ENCODE measurements at regions not wholly inside any gene's neighbourhood (a gene's known extent, or its start where the extent isn't known, plus 50 kb on each side); places are given as distances from the start of the nearest gene placed in this dataset.

DNA sequence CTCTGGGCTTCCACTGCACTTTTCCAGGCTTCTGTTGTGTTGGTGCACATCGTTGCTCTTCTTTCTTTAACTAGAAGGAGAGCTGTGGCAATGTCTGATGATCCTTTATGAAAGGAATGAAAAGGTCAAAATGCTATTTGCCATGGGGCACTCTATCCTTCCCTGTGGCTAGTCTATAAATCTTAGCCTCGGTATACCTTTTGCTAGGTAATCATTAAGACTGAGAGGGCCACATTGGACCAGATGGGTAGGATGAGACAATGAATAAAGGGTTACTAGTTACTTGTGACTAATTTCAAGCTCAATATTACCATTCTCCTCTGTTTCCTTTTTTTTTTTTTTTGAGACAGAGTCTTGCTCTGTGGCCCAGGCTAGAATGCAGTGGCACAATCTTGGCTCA is 89.4 kb upstream of the C1orf87 start:
- WGBS, result 87% methylated on average over 2 of the region's 2 CpGs
- Histone ChIP-seq H3K4me3 (ENCODE audit: low read depth in 1 of 3, low read length in 3 of 3) (no peak overlapping the region), H3K27ac (ENCODE audit: low read depth in 1 of 2, low read length in 2 of 2) (no peak overlapping the region), H3K36me3 (ENCODE audit: control insufficient read depth in 4 of 4, insufficient read depth in 3 of 4, low read depth in 1 of 4, low read length in 3 of 4) (no peaks in the 10 kb centered on the region), H3K9ac (ENCODE audit: low read depth in 1 of 2, low read length in 2 of 2) (no peak overlapping the region), H3K27me3 (ENCODE audit: control insufficient read depth in 4 of 4, insufficient read depth in 4 of 4, low read length in 3 of 4) (no peaks in the 10 kb centered on the region), H3K4me1 (ENCODE audit: control insufficient read depth in 4 of 4, insufficient read depth in 4 of 4, low read length in 3 of 4) (no peaks in the 10 kb centered on the region), H3K9me3 (ENCODE audit: control insufficient read depth in 4 of 4, low read length in 3 of 4) (no peaks in the 10 kb centered on the region)
- TF ChIP-seq SP1 (IDR thresholded peaks at IDR 0.05), result no peak
- no peak for DNase-seq (ENCODE audit: low spot score)

DNA sequence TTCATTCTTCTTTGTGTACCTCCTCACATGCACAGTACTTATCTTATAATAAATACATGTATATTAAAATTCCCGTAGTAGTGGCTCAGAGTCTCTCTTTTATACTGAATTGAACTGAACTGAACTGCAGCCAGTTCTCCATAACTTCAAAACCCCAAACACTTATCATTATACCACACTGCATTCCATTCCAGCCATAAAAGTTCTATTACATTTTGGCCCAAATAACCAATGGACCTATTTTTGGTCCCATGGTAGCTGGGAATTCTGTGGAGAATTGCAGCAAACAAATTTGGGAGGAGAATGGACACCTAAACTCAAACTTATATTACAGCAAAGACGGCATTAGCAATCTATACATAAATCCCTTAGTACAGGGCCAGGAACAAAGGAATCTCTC is 86.6 kb upstream of the C1orf87 start:
- DNase-seq (ENCODE audit: low spot score), result no peak
- no peaks in the 10 kb centered on the region for H3K9me3 ChIP-seq (ENCODE audit: control insufficient read depth in 4 of 4, low read length in 3 of 4)
- H3K4me3 ChIP-seq (ENCODE audit: low read depth in 1 of 3, low read length in 3 of 3), result no peak overlapping the region
- H3K27ac ChIP-seq (ENCODE audit: low read depth in 1 of 2, low read length in 2 of 2), result no peak overlapping the region
- H3K36me3 ChIP-seq (ENCODE audit: control insufficient read depth in 4 of 4, insufficient read depth in 3 of 4, low read depth in 1 of 4, low read length in 3 of 4), result no peaks in the 10 kb centered on the region
- WGBS, result 87% methylated on average over 2 of the region's 2 CpGs
- peaks cover 0 to 2% (median 0%) of the 10 kb centered on the region in 4 donors for H3K4me1 ChIP-seq (ENCODE audit: control insufficient read depth in 4 of 4, insufficient read depth in 4 of 4, low read length in 3 of 4)
- TF ChIP-seq GABPA (IDR thresholded peaks at IDR 0.05 in 1 of 2, conservative IDR thresholded peaks at IDR 0.05 in 1 of 2), result no peak
- TF ChIP-seq YY1 (IDR thresholded peaks at IDR 0.05), result no peak
- TF ChIP-seq, protein P1, sequence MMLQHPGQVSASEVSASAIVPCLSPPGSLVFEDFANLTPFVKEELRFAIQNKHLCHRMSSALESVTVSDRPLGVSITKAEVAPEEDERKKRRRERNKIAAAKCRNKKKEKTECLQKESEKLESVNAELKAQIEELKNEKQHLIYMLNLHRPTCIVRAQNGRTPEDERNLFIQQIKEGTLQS (IDR thresholded peaks at IDR 0.05), result no peak
- TF ChIP-seq RXRA (IDR thresholded peaks at IDR 0.05), result no peak
- no peak for TF ChIP-seq EGR1 (IDR thresholded peaks at IDR 0.05; ENCODE audit: low read depth in 2 of 2)
- TF ChIP-seq, protein P2, sequence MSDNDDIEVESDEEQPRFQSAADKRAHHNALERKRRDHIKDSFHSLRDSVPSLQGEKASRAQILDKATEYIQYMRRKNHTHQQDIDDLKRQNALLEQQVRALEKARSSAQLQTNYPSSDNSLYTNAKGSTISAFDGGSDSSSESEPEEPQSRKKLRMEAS (IDR thresholded peaks at IDR 0.05), result no peak
- TF ChIP-seq, protein P3, sequence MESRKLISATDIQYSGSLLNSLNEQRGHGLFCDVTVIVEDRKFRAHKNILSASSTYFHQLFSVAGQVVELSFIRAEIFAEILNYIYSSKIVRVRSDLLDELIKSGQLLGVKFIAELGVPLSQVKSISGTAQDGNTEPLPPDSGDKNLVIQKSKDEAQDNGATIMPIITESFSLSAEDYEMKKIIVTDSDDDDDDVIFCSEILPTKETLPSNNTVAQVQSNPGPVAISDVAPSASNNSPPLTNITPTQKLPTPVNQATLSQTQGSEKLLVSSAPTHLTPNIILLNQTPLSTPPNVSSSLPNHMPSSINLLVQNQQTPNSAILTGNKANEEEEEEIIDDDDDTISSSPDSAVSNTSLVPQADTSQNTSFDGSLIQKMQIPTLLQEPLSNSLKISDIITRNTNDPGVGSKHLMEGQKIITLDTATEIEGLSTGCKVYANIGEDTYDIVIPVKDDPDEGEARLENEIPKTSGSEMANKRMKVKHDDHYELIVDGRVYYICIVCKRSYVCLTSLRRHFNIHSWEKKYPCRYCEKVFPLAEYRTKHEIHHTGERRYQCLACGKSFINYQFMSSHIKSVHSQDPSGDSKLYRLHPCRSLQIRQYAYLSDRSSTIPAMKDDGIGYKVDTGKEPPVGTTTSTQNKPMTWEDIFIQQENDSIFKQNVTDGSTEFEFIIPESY (IDR thresholded peaks at IDR 0.05), result no peak
- TF ChIP-seq, protein P4, sequence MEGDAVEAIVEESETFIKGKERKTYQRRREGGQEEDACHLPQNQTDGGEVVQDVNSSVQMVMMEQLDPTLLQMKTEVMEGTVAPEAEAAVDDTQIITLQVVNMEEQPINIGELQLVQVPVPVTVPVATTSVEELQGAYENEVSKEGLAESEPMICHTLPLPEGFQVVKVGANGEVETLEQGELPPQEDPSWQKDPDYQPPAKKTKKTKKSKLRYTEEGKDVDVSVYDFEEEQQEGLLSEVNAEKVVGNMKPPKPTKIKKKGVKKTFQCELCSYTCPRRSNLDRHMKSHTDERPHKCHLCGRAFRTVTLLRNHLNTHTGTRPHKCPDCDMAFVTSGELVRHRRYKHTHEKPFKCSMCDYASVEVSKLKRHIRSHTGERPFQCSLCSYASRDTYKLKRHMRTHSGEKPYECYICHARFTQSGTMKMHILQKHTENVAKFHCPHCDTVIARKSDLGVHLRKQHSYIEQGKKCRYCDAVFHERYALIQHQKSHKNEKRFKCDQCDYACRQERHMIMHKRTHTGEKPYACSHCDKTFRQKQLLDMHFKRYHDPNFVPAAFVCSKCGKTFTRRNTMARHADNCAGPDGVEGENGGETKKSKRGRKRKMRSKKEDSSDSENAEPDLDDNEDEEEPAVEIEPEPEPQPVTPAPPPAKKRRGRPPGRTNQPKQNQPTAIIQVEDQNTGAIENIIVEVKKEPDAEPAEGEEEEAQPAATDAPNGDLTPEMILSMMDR (IDR thresholded peaks at IDR 0.05; ENCODE audit: low read depth, low read length, missing input control), result no peak
- no peak for TF ChIP-seq SP1 (IDR thresholded peaks at IDR 0.05)
- TF ChIP-seq HNF4A (conservative IDR thresholded peaks at IDR 0.05), result no peak
- TF ChIP-seq NR2F2 (IDR thresholded peaks at IDR 0.05), result no peak
- TF ChIP-seq JUND (IDR thresholded peaks at IDR 0.05), result no peak
- TF ChIP-seq TAF1 (conservative IDR thresholded peaks at IDR 0.05), result no peak
- no peak for TF ChIP-seq FOXA1 (IDR thresholded peaks at IDR 0.05)
- no peak for TF ChIP-seq RAD21 (IDR thresholded peaks at IDR 0.05)
- TF ChIP-seq FOXA2 (IDR thresholded peaks at IDR 0.05), result no peak
- TF ChIP-seq HNF4G (IDR thresholded peaks at IDR 0.05), result no peak
- no peak overlapping the region for H3K9ac ChIP-seq (ENCODE audit: low read depth in 1 of 2, low read length in 2 of 2)
- H3K27me3 ChIP-seq (ENCODE audit: control insufficient read depth in 4 of 4, insufficient read depth in 4 of 4, low read length in 3 of 4), result no peaks in the 10 kb centered on the region

DNA sequence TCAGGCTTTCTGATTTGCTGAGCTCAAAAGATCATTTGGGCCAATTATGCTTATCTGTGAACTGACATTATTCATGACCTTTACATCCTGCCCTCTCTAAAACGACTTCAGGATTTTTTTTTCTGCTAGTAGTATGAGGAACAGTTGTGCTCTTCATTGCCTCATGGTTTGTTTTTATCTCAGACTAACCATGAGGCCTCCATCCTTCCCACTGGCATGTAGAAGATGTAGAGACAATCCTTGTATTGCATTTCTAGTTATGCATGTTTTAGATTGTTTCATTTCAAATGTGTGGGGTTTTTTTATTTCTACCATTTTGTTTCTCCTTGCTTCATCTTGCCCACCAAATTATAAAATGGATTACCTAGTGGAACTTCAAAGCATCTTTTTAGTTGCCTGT is 82.8 kb upstream of the C1orf87 start:
- Histone ChIP-seq H3K27me3 (ENCODE audit: control insufficient read depth in 4 of 4, insufficient read depth in 4 of 4, low read length in 3 of 4) (no peaks in the 10 kb centered on the region), H3K36me3 (ENCODE audit: control insufficient read depth in 4 of 4, insufficient read depth in 3 of 4, low read depth in 1 of 4, low read length in 3 of 4) (no peaks in the 10 kb centered on the region), H3K4me3 (ENCODE audit: low read depth in 1 of 3, low read length in 3 of 3) (no peak overlapping the region), H3K4me1 (ENCODE audit: control insufficient read depth in 4 of 4, insufficient read depth in 4 of 4, low read length in 3 of 4) (peaks cover 0 to 2% (median 0%) of the 10 kb centered on the region in 4 donors), H3K9ac (ENCODE audit: low read depth in 1 of 2, low read length in 2 of 2) (no peak overlapping the region), H3K9me3 (ENCODE audit: control insufficient read depth in 4 of 4, low read length in 3 of 4) (no peaks in the 10 kb centered on the region), H3K27ac (ENCODE audit: low read depth in 1 of 2, low read length in 2 of 2) (no peak overlapping the region)
- 39% methylated on average over 1 of the region's 1 CpG for WGBS
- no peak for TF ChIP-seq JUND (IDR thresholded peaks at IDR 0.05)
- TF ChIP-seq, protein P2 (IDR thresholded peaks at IDR 0.05), result no peak
- no peak for TF ChIP-seq FOXA2 (IDR thresholded peaks at IDR 0.05)
- TF ChIP-seq HNF4A (conservative IDR thresholded peaks at IDR 0.05), result no peak
- DNase-seq (ENCODE audit: low spot score), result no peak
